ENCODE measurements at regions not wholly inside any gene's neighbourhood (a gene's known extent, or its start where the extent isn't known, plus 50 kb on each side); places are given as distances from the start of the nearest gene placed in this dataset.

- TF ChIP-seq TAF1 (IDR thresholded peaks at IDR 0.05; ENCODE audit: borderline replicate concordance, low read depth, low read length) (no peak), RFX5 (IDR thresholded peaks at IDR 0.05; ENCODE audit: low read length) (no peak), SMC3 (IDR thresholded peaks at IDR 0.05; ENCODE audit: low read depth, low read length) (no peak), CHD2 (IDR thresholded peaks at IDR 0.05; ENCODE audit: low read length, partially characterized antibody) (no peak), REST (IDR thresholded peaks at IDR 0.05; ENCODE audit: low read depth, low read length) (no peak), FOSL2 (IDR thresholded peaks at IDR 0.05; ENCODE audit: borderline replicate concordance, low read depth) (no peak), SIN3A (IDR thresholded peaks at IDR 0.05; ENCODE audit: borderline replicate concordance, low read depth, low read length) (no peak), CTCF (IDR thresholded peaks at IDR 0.05) (no peak), ELF1 (IDR thresholded peaks at IDR 0.05) (no peak), EP300 (IDR thresholded peaks at IDR 0.05; ENCODE audit: borderline replicate concordance in 1 of 2, low read depth in 1 of 2, low read length in 1 of 2) (no peak), TCF12 (IDR thresholded peaks at IDR 0.05) (no peak)
- TF ChIP-seq, protein P1, sequence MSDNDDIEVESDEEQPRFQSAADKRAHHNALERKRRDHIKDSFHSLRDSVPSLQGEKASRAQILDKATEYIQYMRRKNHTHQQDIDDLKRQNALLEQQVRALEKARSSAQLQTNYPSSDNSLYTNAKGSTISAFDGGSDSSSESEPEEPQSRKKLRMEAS (IDR thresholded peaks at IDR 0.05; ENCODE audit: low read depth): no peak
- TF ChIP-seq, protein P2, sequence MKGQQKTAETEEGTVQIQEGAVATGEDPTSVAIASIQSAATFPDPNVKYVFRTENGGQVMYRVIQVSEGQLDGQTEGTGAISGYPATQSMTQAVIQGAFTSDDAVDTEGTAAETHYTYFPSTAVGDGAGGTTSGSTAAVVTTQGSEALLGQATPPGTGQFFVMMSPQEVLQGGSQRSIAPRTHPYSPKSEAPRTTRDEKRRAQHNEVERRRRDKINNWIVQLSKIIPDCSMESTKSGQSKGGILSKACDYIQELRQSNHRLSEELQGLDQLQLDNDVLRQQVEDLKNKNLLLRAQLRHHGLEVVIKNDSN (IDR thresholded peaks at IDR 0.05; ENCODE audit: borderline replicate concordance, low read depth): no peak
- Histone ChIP-seq H3F3A (replicated peaks; ENCODE audit: insufficient read depth) (no peaks in the 10 kb centered on the region), H3K4me1 (ENCODE audit: control insufficient read depth in 1 of 2, insufficient read depth in 2 of 2, low read depth in 1 of 2, low read length in 1 of 2) (no peaks in the 10 kb centered on the region), H3K27ac (ENCODE audit: low read depth in 2 of 2, low read length in 1 of 2) (no peak overlapping the region), H3K79me2 (ENCODE audit: insufficient read depth) (no peaks in the 10 kb centered on the region), H3K36me3 (replicated peaks in 1 of 2; ENCODE audit: control insufficient read depth in 1 of 2, insufficient read depth in 2 of 2, low read length in 1 of 2) (no peaks in the 10 kb centered on the region), H3K27me3 (ENCODE audit: insufficient read depth) (no peaks in the 10 kb centered on the region), H3K9me3 (no peaks in the 10 kb centered on the region), H3K4me3 (ENCODE audit: low read depth in 2 of 2, low read length in 1 of 2) (no peak overlapping the region), H3K9ac (no peak overlapping the region), H3K9me2 (no peaks in the 10 kb centered on the region), H2AFZ (ENCODE audit: low read depth) (no peak overlapping the region), H4K20me1 (ENCODE audit: insufficient read depth) (no peaks in the 10 kb centered on the region), H3K4me2 (no peak overlapping the region)
- ChIA-PET POLR2A (no interaction called here), CTCF (no interaction called here)
- no peak for DNase-seq
Observed at GRCh38 chrX:20967725-20968124, 406.5 kb upstream of the CNKSR2 start.
